ENCODE measurements at regions not wholly inside any gene's neighbourhood (a gene's known extent, or its start where the extent isn't known, plus 50 kb on each side); places are given as distances from the start of the nearest gene placed in this dataset.

GRCh38 chr6:104613416-104614001 is 246.2 kb downstream of the HACE1 start:
- no peak for DNase-seq

- no peak for DNase-seq
Measured at GRCh38 chr6:104612541-104612940, 247.2 kb downstream of the HACE1 start.

GRCh38 chr6:104608101-104608500 is 251.6 kb downstream of the HACE1 start:
- no peak for DNase-seq

- no peak for DNase-seq
Measured at GRCh38 chr6:104607501-104607900, 252.2 kb downstream of the HACE1 start.

- peak; percentile 53 for DNase-seq
Measured at GRCh38 chr6:104606361-104606760, 253.4 kb downstream of the HACE1 start.

GRCh38 chr6:104604685-104605084 is 255.0 kb downstream of the HACE1 start:
- no peak for DNase-seq

GRCh38 chr6:104603108-104603745 is 256.5 kb downstream of the HACE1 start:
- no peak for DNase-seq

GRCh38 chr6:104601721-104602120 is 258.0 kb downstream of the HACE1 start:
- DNase-seq = no peak

GRCh38 chr6:104601131-104601651 is 258.5 kb downstream of the HACE1 start:
- no peak for DNase-seq

GRCh38 chr6:104600639-104600931 is 259.1 kb downstream of the HACE1 start:
- DNase-seq = no peak

- no peak for DNase-seq
Measured at GRCh38 chr6:104599821-104600638, 259.7 kb downstream of the HACE1 start.

- no peak for DNase-seq
Measured at GRCh38 chr6:104597541-104598050, 262.1 kb downstream of the HACE1 start.

- DNase-seq = no peak
Measured at GRCh38 chr6:104596091-104596490, 263.6 kb downstream of the HACE1 start.

GRCh38 chr6:104595311-104595820 is 264.4 kb downstream of the HACE1 start:
- DNase-seq = no peak

GRCh38 chr6:104591573-104592334 is 268.0 kb downstream of the HACE1 start:
- DNase-seq = no peak

- peak; percentile 9 for DNase-seq
Measured at GRCh38 chr6:104589940-104590339, 269.8 kb downstream of the HACE1 start.

- DNase-seq = no peak
Measured at GRCh38 chr6:104585646-104586045, 274.1 kb downstream of the HACE1 start.

- no peak for DNase-seq
Measured at GRCh38 chr6:104580452-104580851, 279.3 kb downstream of the HACE1 start.

GRCh38 chr6:104579310-104579863 is 280.3 kb downstream of the HACE1 start:
- DNase-seq = no peak

GRCh38 chr6:104575536-104575935 is 284.2 kb downstream of the HACE1 start:
- DNase-seq = no peak

GRCh38 chr6:104574135-104574750 is 285.5 kb downstream of the HACE1 start:
- no peak for DNase-seq

GRCh38 chr6:104573350-104573749 is 286.4 kb downstream of the HACE1 start:
- no peak for DNase-seq

Data from NCI-H146 (cell line).